GM21576 (cell line): ENCODE measurements at regions not wholly inside any gene's neighbourhood (a gene's known extent, or its start where the extent isn't known, plus 50 kb on each side); places are given as distances from the start of the nearest gene placed in this dataset.

Experiments
- ATAC-seq: cut with Tn5 transposase; IDR thresholded peaks from one replicate; pipeline ENCODE4 v1.9.1; 2021; ENCODE audit warnings: mild to moderate bottlenecking, moderate library complexity; ENCODE audit not compliant: unreplicated experiment

DNA sequence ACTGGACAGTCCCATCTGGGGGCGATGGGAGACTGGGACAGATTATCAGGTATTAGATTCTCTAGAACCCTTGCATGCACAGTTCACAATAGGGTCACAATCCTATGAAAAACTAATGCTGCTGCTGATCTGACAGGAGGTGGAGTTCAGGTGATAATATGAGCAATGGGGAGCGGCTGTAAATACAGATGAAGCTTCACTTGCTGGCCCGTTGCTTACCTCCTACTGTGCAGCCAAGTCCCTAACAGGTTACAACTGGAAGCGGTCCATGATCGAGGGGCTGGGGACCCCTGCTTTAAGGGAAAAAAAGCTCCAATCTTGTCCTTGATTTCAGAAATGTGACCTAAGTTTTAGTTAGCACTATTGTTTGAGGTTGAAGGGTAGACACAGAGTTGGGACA lies 175.2 kb downstream of the ZNF330 start:
- no peak for ATAC-seq

GRCh38 chr4:141402712-141403111 lies 182.0 kb downstream of the ZNF330 start:
- no peak for ATAC-seq

- ATAC-seq: no peak
Observed at GRCh38 chr4:141403782-141404181, 183.1 kb downstream of the ZNF330 start.

DNA sequence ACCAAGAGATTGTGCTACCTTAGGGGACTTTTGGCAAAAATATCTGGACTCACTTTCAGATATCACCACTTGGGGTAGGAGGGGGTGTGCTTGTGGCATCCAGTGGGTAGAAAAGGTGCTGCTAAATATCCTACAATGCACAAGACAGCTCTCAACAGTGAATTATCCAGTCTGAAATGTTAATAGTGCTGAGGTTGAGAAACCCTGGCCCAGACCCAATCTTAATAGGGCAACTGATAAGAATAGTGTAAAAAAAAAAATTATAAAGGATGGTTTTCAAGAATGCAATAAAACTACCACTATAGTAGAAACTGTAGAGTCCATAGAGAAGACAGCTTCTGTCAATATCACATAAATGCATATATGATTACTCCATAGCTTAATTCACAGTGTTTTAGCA lies 185.5 kb downstream of the ZNF330 start:
- no peak for ATAC-seq

- ATAC-seq: no peak
Observed at GRCh38 chr4:141409556-141409955, 188.9 kb downstream of the ZNF330 start.

GRCh38 chr4:141410839-141411238 lies 190.1 kb downstream of the ZNF330 start:
- ATAC-seq: no peak

DNA sequence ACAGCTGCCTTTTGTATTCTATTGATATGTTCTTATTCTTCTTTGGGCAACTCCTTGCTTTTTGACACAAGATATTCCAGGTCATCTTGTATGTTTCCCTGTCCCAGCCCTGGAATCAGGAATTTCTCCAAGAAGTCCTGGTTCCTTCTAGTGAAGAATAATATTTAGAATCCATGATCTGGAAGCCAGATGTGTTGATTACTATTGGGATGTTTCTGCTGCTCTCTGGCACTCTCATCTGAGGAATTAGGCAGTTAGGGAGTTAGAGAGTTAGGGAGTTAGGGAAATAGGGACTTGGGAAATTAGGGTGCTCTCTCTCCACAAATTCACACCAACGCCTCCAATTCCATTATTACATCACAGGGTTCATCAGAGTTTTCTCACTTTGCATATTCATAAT lies 191.2 kb downstream of the ZNF330 start:
- no peak for ATAC-seq

DNA sequence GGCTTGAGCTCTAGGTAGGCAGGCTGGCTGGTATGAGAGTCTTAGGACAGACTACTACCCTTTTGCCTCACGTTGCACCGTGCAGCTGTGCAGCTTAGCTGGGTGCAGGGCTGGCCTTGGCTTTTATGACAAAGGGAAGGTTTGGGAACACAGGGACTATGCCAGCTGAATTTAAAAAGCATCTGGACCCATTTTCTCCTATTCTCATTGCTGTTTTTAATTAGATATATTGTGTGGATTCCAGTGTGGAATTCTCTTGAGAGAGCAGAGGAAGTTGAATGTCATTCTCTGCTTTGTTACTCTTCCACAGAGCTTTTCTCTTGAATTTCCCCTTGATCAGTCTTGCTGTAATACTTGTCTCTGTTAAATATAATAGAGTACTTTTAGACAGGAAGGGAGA lies 192.7 kb downstream of the ZNF330 start:
- no peak for ATAC-seq

GRCh38 chr4:141415651-141416050 lies 195.0 kb downstream of the ZNF330 start:
- no peak for ATAC-seq

DNA sequence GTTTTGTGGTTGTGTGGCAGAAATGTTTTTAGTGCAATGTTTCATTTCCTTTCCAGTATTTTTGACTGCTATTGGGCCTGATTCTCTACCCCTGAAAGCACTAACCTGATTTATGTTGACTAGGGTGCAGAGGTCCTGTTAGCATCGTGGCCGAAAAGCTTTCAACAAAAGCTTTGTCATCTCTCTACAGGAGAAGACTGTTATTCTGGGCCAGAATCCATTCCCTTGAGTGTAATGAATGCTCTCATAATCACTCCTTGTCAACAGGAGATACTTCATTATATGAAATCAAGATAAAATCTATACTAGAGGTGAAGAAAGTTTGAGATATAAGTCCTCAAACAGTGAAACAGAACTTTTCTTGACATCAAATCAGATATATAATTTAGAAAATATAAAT lies 195.5 kb downstream of the ZNF330 start:
- no peak for ATAC-seq

- no peak for ATAC-seq
Observed at GRCh38 chr4:141416677-141417363, 196.1 kb downstream of the ZNF330 start.

GRCh38 chr4:141417387-141417786 lies 196.7 kb downstream of the ZNF330 start:
- ATAC-seq: no peak

DNA sequence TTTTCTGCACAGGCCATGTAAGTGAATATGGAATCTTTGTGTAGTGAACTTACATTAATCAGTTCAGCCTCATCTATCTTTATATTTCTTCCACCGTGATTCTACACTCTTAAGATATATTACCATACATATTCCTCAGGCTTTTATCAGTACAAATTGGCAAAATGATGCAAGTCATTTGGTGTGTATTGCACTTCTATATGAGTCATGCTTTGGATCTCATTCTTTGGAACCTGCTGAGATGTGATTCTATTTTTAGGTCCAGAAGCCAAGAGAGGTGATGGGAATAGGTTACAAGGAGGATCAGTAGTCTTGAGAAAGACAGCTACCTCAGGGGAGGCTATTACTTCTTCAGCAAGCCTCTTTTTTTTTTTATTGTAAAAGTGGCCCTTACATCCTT lies 204.4 kb downstream of the ZNF330 start:
- ATAC-seq: no peak

GRCh38 chr4:141427726-141428296 lies 207.1 kb downstream of the ZNF330 start:
- ATAC-seq: no peak

GRCh38 chr4:141429933-141430332 lies 206.4 kb upstream of the IL15 start:
- ATAC-seq: no peak

DNA sequence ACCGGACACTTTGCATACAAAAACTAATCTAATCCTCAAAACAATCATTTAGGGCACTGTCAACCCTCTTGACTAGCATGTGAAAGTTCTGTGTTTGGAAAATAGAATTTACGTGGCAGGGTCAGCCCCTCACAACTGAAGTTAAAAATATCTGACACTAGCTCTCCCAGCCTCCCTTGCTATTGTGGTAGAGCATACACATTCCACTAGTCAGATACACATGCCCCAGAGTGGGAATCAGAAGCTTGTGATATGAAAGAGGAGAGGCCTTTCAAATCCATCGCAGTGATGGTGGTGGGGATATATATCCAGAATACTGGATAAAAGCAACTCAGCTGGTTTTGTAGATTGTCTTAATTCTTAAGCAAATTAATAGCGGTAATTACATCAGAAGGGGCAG lies 205.7 kb upstream of the IL15 start:
- ATAC-seq: no peak

DNA sequence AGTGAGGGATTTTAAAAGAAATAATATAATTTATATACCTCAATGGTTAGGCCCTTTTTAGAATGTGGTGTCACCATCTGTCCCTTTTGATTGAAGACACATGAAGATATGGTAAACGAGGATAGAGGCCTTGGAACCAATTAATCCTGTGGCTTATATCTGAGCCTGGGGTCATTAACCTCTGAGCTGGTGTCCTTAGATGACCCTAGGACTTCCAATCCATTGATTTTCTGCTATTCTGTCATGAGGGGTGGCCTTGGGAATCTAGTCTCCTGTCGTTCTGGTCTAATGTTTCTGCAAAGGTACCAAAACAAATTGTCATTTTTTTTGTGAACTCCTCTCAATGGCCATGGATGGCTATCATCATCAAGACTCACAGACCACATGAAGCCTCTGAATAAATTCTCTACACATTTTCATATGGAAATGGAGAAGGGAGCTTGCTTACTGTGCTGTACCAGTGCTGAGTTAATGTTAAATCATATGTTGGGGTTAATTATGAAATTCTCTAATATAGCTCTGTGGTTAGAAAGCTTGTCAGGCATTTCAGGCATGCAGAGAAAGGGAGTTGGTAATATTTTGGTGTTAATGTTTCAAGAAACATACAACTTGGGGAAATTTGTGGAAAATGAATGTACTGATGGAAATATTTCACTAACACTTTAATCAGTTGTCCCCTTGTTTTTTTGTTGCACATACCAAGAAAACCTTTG lies 204.2 kb upstream of the IL15 start:
- no peak for ATAC-seq

DNA sequence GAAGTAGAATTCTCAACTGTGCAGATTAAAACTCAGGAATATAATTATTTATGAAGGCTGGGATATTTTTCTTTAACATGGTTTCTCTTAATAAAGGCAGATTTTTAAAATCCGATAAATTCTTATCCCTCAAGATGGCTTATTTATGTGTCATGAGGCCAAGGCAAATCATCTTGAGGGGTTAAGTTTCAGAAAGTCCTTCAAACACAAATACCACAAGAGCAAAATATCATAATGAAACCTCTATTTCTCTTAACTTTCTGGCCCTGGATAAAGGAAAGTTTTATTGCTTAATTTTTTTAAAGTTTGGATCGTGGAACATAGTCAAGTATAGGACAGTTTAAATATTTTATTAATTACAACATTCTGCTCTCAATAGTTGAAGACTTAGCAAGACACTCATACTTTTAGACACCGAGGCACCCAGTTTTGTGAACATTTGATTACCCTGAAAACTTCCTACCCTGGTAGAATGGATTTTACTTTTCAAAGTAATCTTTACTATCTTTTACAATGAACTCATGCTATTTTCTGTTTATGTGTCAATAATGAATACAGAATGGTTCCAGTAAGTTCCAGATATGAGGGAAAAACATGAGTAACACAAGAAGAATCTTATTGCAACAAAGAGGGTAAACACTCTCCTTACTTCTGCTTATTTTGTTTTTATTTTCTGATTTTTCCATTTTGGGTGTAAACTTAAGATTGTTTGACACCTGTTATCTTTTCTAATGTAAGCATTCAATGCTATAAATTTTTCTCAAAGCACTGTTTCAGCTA lies 200.7 kb upstream of the IL15 start:
- ATAC-seq: no peak

DNA sequence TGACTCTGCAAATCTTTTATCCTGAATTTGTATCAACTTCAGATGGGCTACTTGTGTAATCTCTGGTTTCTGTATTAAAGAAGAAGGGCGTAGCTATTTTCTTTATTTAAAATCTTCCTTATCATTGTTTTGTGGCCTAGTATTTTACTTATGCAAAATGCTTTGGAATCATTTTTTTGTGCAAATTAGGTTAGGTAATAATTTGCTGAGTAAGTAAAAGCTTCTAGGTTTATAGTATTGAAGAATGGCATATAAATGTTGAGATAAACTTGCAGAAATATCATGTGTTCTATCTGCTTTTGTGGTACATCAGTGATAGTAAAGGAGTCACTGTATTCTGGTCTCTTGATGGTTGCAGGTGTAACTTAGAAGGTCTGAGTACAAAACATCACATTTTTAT lies 197.2 kb upstream of the IL15 start:
- ATAC-seq: no peak

DNA sequence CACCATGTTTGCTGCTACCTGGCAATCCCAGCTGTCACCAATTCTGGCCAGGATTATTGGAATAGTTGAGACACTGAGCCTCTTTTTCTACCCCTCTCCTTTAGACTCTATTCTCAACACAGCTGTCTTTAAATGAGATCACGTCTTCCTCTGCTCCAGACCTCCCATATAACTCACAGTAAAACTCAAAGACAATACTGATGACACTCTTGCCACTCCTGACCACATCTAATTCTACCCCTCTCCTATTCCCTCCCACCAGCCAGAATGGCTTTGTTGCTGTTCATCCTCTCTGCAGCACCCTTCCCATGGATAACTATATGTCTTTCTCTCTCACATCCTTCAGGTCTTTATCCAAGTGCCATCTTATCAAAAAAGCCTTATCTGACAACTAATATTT lies 188.6 kb upstream of the IL15 start:
- ATAC-seq: no peak

GRCh38 chr4:141448490-141448889 lies 187.9 kb upstream of the IL15 start:
- ATAC-seq: no peak

DNA sequence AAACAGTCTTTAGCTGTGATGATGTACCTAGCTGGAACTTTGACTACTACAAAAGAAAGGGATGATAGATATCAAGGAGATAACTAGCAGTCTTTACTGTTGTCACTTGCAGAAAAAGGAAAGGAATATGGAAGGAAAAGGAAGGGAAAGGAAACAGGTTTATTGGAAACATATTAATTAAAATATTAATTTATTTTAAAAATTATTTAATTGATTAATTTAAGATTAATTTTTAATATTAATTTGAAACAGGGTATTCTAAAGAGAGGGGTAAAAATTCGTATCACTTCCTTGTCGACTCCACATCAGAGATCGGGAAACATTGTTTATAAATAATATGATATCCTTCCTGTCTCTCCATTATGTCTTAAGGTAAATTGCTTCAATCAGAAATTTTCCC lies 186.5 kb upstream of the IL15 start:
- ATAC-seq: no peak
